ENCODE measurements at regions not wholly inside any gene's neighbourhood (a gene's known extent, or its start where the extent isn't known, plus 50 kb on each side); places are given as distances from the start of the nearest gene placed in this dataset.

DNA sequence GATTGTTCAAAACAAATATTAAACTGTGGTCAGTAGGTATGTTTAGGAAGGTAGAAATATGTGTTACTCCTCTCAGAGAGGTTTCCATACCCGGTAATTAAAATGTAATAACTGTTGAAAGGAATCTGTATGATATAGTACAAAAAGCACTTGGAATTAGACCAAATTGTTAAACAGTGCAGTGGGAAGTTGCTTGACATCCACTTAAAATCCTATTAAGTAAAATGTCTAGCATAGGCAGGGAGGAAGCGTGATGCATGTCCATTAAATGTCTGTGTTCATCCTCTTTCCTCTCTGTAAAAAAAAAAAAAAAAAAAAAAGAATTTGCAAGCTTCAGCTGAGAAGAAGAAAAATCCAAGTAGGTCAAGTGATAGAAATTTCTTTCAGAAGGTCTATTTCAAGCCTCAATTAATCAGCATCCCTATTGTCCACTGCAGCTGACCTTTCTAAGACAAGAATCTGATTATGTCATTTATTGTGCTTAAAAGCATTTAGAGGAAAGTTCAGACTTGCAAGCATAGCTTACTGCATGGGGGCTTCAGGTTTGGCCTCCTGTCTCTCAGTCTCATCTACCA lies 265.6 kb upstream of the RGS6 start:
- no peak for DNase-seq (ENCODE audit: low spot score)
- no peaks in the 10 kb centered on the region for H3K9me3 ChIP-seq (ENCODE audit: control insufficient read depth in 4 of 4, low read length in 3 of 4)
- TF ChIP-seq RAD21 (IDR thresholded peaks at IDR 0.05) (no peak), RXRA (IDR thresholded peaks at IDR 0.05) (no peak), MAX (IDR thresholded peaks at IDR 0.05) (no peak), TAF1 (conservative IDR thresholded peaks at IDR 0.05) (no peak), SP1 (IDR thresholded peaks at IDR 0.05) (no peak), JUND (IDR thresholded peaks at IDR 0.05) (no peak), YY1 (IDR thresholded peaks at IDR 0.05) (no peak)
- H3K4me1 ChIP-seq (ENCODE audit: control insufficient read depth in 4 of 4, insufficient read depth in 4 of 4, low read length in 3 of 4) = no peaks in the 10 kb centered on the region
- H3K36me3 ChIP-seq (ENCODE audit: control insufficient read depth in 4 of 4, insufficient read depth in 3 of 4, low read depth in 1 of 4, low read length in 3 of 4) = peaks cover 4 to 11% (median 7%) of the 10 kb centered on the region in 4 donors
- H3K4me3 ChIP-seq (ENCODE audit: low read depth in 1 of 3, low read length in 3 of 3) = no peak overlapping the region
- 97% methylated on average over 2 of the region's 2 CpGs for WGBS
- no peak overlapping the region for H3K9ac ChIP-seq (ENCODE audit: low read depth in 1 of 2, low read length in 2 of 2)
- no peaks in the 10 kb centered on the region for H3K27me3 ChIP-seq (ENCODE audit: control insufficient read depth in 4 of 4, insufficient read depth in 4 of 4, low read length in 3 of 4)
- H3K27ac ChIP-seq (ENCODE audit: low read depth in 1 of 2, low read length in 2 of 2) = no peak overlapping the region

- DNase-seq (ENCODE audit: low spot score) = no peak
- Histone ChIP-seq H3K4me1 (ENCODE audit: control insufficient read depth in 4 of 4, insufficient read depth in 4 of 4, low read length in 3 of 4) (no peaks in the 10 kb centered on the region), H3K36me3 (ENCODE audit: control insufficient read depth in 4 of 4, insufficient read depth in 3 of 4, low read depth in 1 of 4, low read length in 3 of 4) (peaks cover 3 to 19% (median 11%) of the 10 kb centered on the region in 4 donors), H3K27ac (ENCODE audit: low read depth in 1 of 2, low read length in 2 of 2) (no peak overlapping the region), H3K9me3 (ENCODE audit: control insufficient read depth in 4 of 4, low read length in 3 of 4) (no peaks in the 10 kb centered on the region), H3K9ac (ENCODE audit: low read depth in 1 of 2, low read length in 2 of 2) (no peak overlapping the region), H3K4me3 (ENCODE audit: low read depth in 1 of 3, low read length in 3 of 3) (no peak overlapping the region), H3K27me3 (ENCODE audit: control insufficient read depth in 4 of 4, insufficient read depth in 4 of 4, low read length in 3 of 4) (no peaks in the 10 kb centered on the region)
- TF ChIP-seq SP1 (IDR thresholded peaks at IDR 0.05) (no peak), NR2F2 (IDR thresholded peaks at IDR 0.05) (peak; percentile 51)
- 85% methylated on average over 5 of the region's 5 CpGs for WGBS
These were observed 263.9 kb upstream of the RGS6 start for GRCh38 chr14:71668186-71668912.

DNA sequence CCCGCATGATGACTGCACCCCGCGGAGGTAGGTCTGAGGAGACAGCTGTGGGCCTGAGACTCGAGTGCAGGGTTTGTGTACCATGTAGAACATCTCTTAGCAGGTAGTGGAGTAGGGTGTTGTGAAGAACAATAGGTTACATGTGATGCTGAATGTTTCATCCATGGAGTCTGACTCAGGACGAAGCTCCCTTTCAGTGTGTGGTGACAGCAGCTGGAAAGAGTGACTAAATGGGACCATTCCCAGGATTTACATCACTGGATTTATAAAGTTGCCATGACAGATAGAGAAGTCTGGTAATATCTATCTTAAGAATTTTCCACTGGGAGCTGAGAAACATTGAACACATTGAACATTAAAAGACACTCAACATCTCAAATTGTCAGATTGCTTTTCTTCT lies 259.6 kb upstream of the RGS6 start:
- Histone ChIP-seq H3K36me3 (ENCODE audit: control insufficient read depth in 4 of 4, insufficient read depth in 3 of 4, low read depth in 1 of 4, low read length in 3 of 4) (peaks cover 0 to 25% (median 15%) of the 10 kb centered on the region in 4 donors), H3K4me3 (ENCODE audit: low read depth in 1 of 3, low read length in 3 of 3) (no peak overlapping the region), H3K27ac (ENCODE audit: low read depth in 1 of 2, low read length in 2 of 2) (no peak overlapping the region), H3K4me1 (ENCODE audit: control insufficient read depth in 4 of 4, insufficient read depth in 4 of 4, low read length in 3 of 4) (no peaks in the 10 kb centered on the region), H3K9me3 (ENCODE audit: control insufficient read depth in 4 of 4, low read length in 3 of 4) (no peaks in the 10 kb centered on the region), H3K27me3 (ENCODE audit: control insufficient read depth in 4 of 4, insufficient read depth in 4 of 4, low read length in 3 of 4) (no peaks in the 10 kb centered on the region), H3K9ac (ENCODE audit: low read depth in 1 of 2, low read length in 2 of 2) (no peak overlapping the region)
- 97% methylated on average over 5 of the region's 5 CpGs for WGBS
- TF ChIP-seq SP1 (IDR thresholded peaks at IDR 0.05) (no peak), GABPA (IDR thresholded peaks at IDR 0.05 in 1 of 2, conservative IDR thresholded peaks at IDR 0.05 in 1 of 2) (no peak), FOXA2 (IDR thresholded peaks at IDR 0.05) (no peak), JUND (IDR thresholded peaks at IDR 0.05) (no peak), YY1 (IDR thresholded peaks at IDR 0.05) (no peak), TAF1 (conservative IDR thresholded peaks at IDR 0.05) (no peak), HNF4A (conservative IDR thresholded peaks at IDR 0.05) (no peak), ZBTB33 (IDR thresholded peaks at IDR 0.05) (no peak), EGR1 (IDR thresholded peaks at IDR 0.05; ENCODE audit: low read depth in 2 of 2) (no peak), NR2F2 (IDR thresholded peaks at IDR 0.05) (no peak), REST (IDR thresholded peaks at IDR 0.05) (no peak), HNF4G (IDR thresholded peaks at IDR 0.05) (no peak), FOXA1 (IDR thresholded peaks at IDR 0.05) (no peak)
- DNase-seq (ENCODE audit: low spot score) = no peak
